COLO668 (cell line): ENCODE measurements at regions not wholly inside any gene's neighbourhood (a gene's known extent, or its start where the extent isn't known, plus 50 kb on each side); places are given as distances from the start of the nearest gene placed in this dataset.
A peak's percentile ranks its signal among the peaks of the same experiment; 100 is the strongest.

ENCODE experiments used
- DNase-seq: peaks from one replicate; lab custom pipeline; 2025; ENCODE audit not compliant: unreplicated experiment; lab: John Stamatoyannopoulos, UW

GRCh38 chr2:128988326-128988725, 669.7 kb upstream of the HS6ST1 start:
- DNase-seq, result no peak

GRCh38 chr2:128988967-128989366, 670.3 kb upstream of the HS6ST1 start:
- DNase-seq, result no peak

- DNase-seq, result no peak
Observed at GRCh38 chr2:128995086-128995485, 676.4 kb upstream of the HS6ST1 start.

- DNase-seq, result no peak
Observed at GRCh38 chr2:128996078-128996477, 677.4 kb upstream of the HS6ST1 start.

- DNase-seq, result no peak
Observed at GRCh38 chr2:128997166-128997866, 678.6 kb upstream of the HS6ST1 start.

GRCh38 chr2:129001926-129002325, 683.3 kb upstream of the HS6ST1 start:
- DNase-seq, result no peak

- no peak for DNase-seq
Observed at GRCh38 chr2:129002751-129003150, 684.1 kb upstream of the HS6ST1 start.

- peak; percentile 40 for DNase-seq
Observed at GRCh38 chr2:129004485-129004884, 685.8 kb upstream of the HS6ST1 start.

- no peak for DNase-seq
Observed at GRCh38 chr2:129004940-129005490, 686.3 kb upstream of the HS6ST1 start.

GRCh38 chr2:129006135-129006886, 687.6 kb upstream of the HS6ST1 start:
- DNase-seq, result no peak

- no peak for DNase-seq
Observed at GRCh38 chr2:129006901-129007300, 688.2 kb upstream of the HS6ST1 start.

GRCh38 chr2:129008055-129008880, 689.6 kb upstream of the HS6ST1 start:
- no peak for DNase-seq

GRCh38 chr2:129008881-129009554, 690.4 kb upstream of the HS6ST1 start:
- no peak for DNase-seq

- no peak for DNase-seq
Observed at GRCh38 chr2:129009555-129010146, 691.0 kb upstream of the HS6ST1 start.

GRCh38 chr2:129010262-129010661, 691.6 kb upstream of the HS6ST1 start:
- no peak for DNase-seq

- DNase-seq, result no peak
Observed at GRCh38 chr2:129011466-129012061, 692.9 kb upstream of the HS6ST1 start.

GRCh38 chr2:129014432-129014831, 695.8 kb upstream of the HS6ST1 start:
- DNase-seq, result no peak

GRCh38 chr2:129015397-129016285, 697.0 kb upstream of the HS6ST1 start:
- DNase-seq, result no peak

GRCh38 chr2:129016972-129017371, 698.3 kb upstream of the HS6ST1 start:
- DNase-seq, result no peak
